OCI-LY1 (cell line): ENCODE measurements at regions not wholly inside any gene's neighbourhood (a gene's known extent, or its start where the extent isn't known, plus 50 kb on each side); places are given as distances from the start of the nearest gene placed in this dataset.

Experiments used
- H2AFZ ChIP-seq: fragments of 200-600 bp; sonication (generic), shearing (Covaris generic); 2 replicates; pipeline ENCODE4 v1.6.0; 2014; ENCODE audit warnings: antibody characterized with exemption, mild to moderate bottlenecking, low read length
- H3F3A ChIP-seq: fragments of 200-600 bp; sonication (generic), shearing (Covaris generic); 2 replicates; pipeline ENCODE4 v1.6.0; 2014; ENCODE audit warnings: mild to moderate bottlenecking, antibody characterized with exemption, low read length, moderate library complexity; ENCODE audit not compliant: insufficient read depth
- H3K27ac ChIP-seq: fragments of 200-600 bp; sonication (generic); 2 replicates; pipeline ENCODE4 v1.5.1; 2014; ENCODE audit warnings: low read length, mixed run types, mild to moderate bottlenecking, low read depth; ENCODE audit not compliant: poor library complexity, severe bottlenecking
- H3K27me3 ChIP-seq: fragments of 200-600 bp; sonication (generic); 2 replicates; pipeline ENCODE4 v1.6.0; 2014; ENCODE audit warnings: antibody characterized with exemption, mild to moderate bottlenecking, low read length, moderate library complexity; ENCODE audit not compliant: insufficient read depth
- H3K36me3 ChIP-seq: fragments of 200-600 bp; sonication (generic); 2 replicates; pipeline ENCODE4 v1.6.1; 2014; ENCODE audit warnings: mild to moderate bottlenecking, antibody characterized with exemption, low read length, moderate library complexity, mixed read lengths; ENCODE audit not compliant: insufficient read depth
- H3K4me1 ChIP-seq: fragments of 200-600 bp; sonication (generic); 2 replicates; pipeline ENCODE4 v1.5.1; 2014; ENCODE audit warnings: mild to moderate bottlenecking, low read length, moderate library complexity; ENCODE audit not compliant: insufficient read depth, severe bottlenecking
- H3K4me2 ChIP-seq: fragments of 200-600 bp; sonication (generic), shearing (Covaris generic); 2 replicates; pipeline ENCODE4 v1.6.1; 2014; ENCODE audit warnings: low read length
- H3K4me3 ChIP-seq: fragments of 200-600 bp; sonication (generic); 2 replicates; pipeline ENCODE4 v1.5.1; 2014; ENCODE audit warnings: low read length, low read depth, mild to moderate bottlenecking, mixed read lengths; ENCODE audit not compliant: poor library complexity, severe bottlenecking
- H3K79me2 ChIP-seq: fragments of 200-600 bp; shearing (Covaris generic); 2 replicates; pipeline ENCODE4 v1.6.1; 2016; ENCODE audit warnings: mixed run types, low read length, mixed read lengths; ENCODE audit not compliant: insufficient read depth
- H3K9ac ChIP-seq: fragments of 200-600 bp; sonication (generic), shearing (Covaris generic); 2 replicates; pipeline ENCODE4 v1.6.1; 2014; ENCODE audit warnings: mild to moderate bottlenecking, low read length, mixed read lengths
- H3K9me2 ChIP-seq: fragments of 200-600 bp; sonication (generic), shearing (Covaris generic); 2 replicates; pipeline ENCODE4 v1.6.1; 2014; ENCODE audit warnings: low read depth, mild to moderate bottlenecking, low read length, mixed read lengths
- H3K9me3 ChIP-seq: fragments of 200-600 bp; shearing (Covaris generic); 2 replicates; pipeline ENCODE4 v1.6.1; 2014; ENCODE audit warnings: low read length, mixed read lengths
- H4K20me1 ChIP-seq: fragments of 200-600 bp; sonication (generic), shearing (Covaris generic); 2 replicates; pipeline ENCODE4 v1.6.0; 2016; ENCODE audit warnings: mild to moderate bottlenecking, low read length; ENCODE audit not compliant: insufficient read depth
- EZH2 ChIP-seq: fragments of 200-600 bp; sonication (generic), shearing (Covaris generic); IDR thresholded peaks from 2 replicates; pipeline ENCODE4 v1.8.0; 2017; ENCODE audit warnings: borderline replicate concordance, mixed run types, mild to moderate bottlenecking, antibody characterized with exemption, low read length, moderate library complexity, mixed read lengths
- TF ChIP-seq, protein P1 (sequence below): fragments of 200-600 bp; sonication (generic), shearing (Covaris generic); IDR thresholded peaks from 2 replicates; pipeline ENCODE4 v1.5.1; 2017; ENCODE audit warnings: mild to moderate bottlenecking, antibody characterized with exemption, low read length, moderate library complexity, mixed read lengths

DNA sequence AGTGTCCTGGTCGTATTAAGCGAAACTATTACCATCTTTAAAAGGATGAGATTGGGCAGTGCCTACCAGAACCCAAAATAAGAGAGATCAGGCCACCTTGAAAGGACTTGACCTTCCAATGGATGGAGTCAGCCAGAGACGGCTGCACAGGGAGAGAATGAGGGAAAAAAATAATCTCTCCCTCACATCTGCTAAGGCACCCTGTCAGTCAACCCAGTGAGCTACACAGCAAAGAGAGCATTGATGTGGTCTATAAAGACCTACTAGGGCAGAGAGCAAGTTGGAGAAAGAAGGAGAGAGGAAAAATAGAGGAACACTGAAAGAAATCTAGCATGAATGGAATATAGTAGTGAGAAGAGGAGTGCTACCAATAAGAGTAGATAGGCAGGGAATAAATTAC is 68.0 kb upstream of the FTMT start:
- no peaks in the 10 kb centered on the region for H3K27me3 ChIP-seq
- no peaks in the 10 kb centered on the region for H3K9me3 ChIP-seq
- H3K27ac ChIP-seq, result no peak overlapping the region
- H3K9me2 ChIP-seq, result no peaks in the 10 kb centered on the region
- H3K79me2 ChIP-seq, result no peaks in the 10 kb centered on the region
- H4K20me1 ChIP-seq, result no peaks in the 10 kb centered on the region
- no peak overlapping the region for H2AFZ ChIP-seq
- no peak overlapping the region for H3K9ac ChIP-seq
- H3K4me2 ChIP-seq, result no peak overlapping the region
- H3K36me3 ChIP-seq, result no peaks in the 10 kb centered on the region
- no peaks in the 10 kb centered on the region for H3K4me1 ChIP-seq
- no peak overlapping the region for H3K4me3 ChIP-seq
- H3F3A ChIP-seq, result no peaks in the 10 kb centered on the region
- TF ChIP-seq, protein P1, sequence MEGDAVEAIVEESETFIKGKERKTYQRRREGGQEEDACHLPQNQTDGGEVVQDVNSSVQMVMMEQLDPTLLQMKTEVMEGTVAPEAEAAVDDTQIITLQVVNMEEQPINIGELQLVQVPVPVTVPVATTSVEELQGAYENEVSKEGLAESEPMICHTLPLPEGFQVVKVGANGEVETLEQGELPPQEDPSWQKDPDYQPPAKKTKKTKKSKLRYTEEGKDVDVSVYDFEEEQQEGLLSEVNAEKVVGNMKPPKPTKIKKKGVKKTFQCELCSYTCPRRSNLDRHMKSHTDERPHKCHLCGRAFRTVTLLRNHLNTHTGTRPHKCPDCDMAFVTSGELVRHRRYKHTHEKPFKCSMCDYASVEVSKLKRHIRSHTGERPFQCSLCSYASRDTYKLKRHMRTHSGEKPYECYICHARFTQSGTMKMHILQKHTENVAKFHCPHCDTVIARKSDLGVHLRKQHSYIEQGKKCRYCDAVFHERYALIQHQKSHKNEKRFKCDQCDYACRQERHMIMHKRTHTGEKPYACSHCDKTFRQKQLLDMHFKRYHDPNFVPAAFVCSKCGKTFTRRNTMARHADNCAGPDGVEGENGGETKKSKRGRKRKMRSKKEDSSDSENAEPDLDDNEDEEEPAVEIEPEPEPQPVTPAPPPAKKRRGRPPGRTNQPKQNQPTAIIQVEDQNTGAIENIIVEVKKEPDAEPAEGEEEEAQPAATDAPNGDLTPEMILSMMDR, result no peak
- TF ChIP-seq EZH2, result no peak

DNA sequence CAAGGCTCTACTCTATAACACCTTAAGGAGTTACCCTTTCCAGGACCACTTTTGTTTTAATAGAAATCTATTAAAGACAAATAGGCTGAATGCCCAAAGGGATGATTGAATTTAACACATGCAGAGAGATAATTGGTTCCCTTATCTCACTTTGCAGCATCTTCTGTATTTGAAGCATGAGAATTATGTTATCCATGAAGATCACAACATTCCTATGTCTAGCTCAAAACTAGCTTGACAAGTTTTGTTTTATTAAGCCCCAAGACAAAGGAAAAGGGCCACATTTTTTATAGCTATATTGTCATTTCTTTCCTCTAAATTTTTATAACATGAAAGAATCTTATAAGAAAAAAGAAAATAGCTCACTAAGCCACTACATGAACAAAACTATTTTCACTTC is 57.9 kb upstream of the FTMT start:
- Histone ChIP-seq H3F3A (no peaks in the 10 kb centered on the region), H3K4me2 (no peak overlapping the region), H3K27me3 (no peaks in the 10 kb centered on the region), H3K4me3 (no peak overlapping the region), H3K36me3 (no peaks in the 10 kb centered on the region), H3K9ac (no peak overlapping the region), H2AFZ (no peak overlapping the region), H4K20me1 (no peaks in the 10 kb centered on the region), H3K4me1 (no peaks in the 10 kb centered on the region), H3K9me3 (no peaks in the 10 kb centered on the region), H3K27ac (no peak overlapping the region), H3K9me2 (no peaks in the 10 kb centered on the region), H3K79me2 (no peaks in the 10 kb centered on the region)
- TF ChIP-seq, protein P1, result no peak
- no peak for TF ChIP-seq EZH2

DNA sequence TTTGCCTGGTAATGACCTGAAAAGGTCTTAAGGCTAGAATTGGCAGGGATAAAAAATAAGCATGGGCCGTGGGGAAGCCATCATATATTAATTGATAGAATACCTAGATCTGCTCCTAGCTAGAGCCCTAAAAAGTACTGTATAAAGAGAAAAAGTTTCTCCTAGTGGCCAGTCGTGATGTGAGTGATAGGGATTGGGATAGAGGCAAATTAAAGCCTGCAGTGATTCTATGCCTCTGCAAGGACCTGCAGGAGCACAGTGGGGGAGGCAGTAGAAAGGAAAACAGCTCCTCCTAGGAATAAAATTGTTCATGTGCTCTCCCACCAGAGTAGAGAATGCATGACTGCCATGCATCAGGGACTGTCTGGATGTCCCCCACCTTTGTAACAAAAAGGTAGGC is 56.2 kb upstream of the FTMT start:
- no peaks in the 10 kb centered on the region for H3F3A ChIP-seq
- no peak overlapping the region for H2AFZ ChIP-seq
- H3K9me2 ChIP-seq, result no peaks in the 10 kb centered on the region
- TF ChIP-seq, protein P1, result no peak
- no peak for TF ChIP-seq EZH2
- no peaks in the 10 kb centered on the region for H3K9me3 ChIP-seq
- no peaks in the 10 kb centered on the region for H4K20me1 ChIP-seq
- no peak overlapping the region for H3K27ac ChIP-seq
- H3K9ac ChIP-seq, result no peak overlapping the region
- no peaks in the 10 kb centered on the region for H3K79me2 ChIP-seq
- no peak overlapping the region for H3K4me3 ChIP-seq
- no peaks in the 10 kb centered on the region for H3K27me3 ChIP-seq
- H3K4me1 ChIP-seq, result no peaks in the 10 kb centered on the region
- H3K4me2 ChIP-seq, result no peak overlapping the region
- no peaks in the 10 kb centered on the region for H3K36me3 ChIP-seq
